RWPE2 (cell line): ENCODE measurements at regions not wholly inside any gene's neighbourhood (a gene's known extent, or its start where the extent isn't known, plus 50 kb on each side); places are given as distances from the start of the nearest gene placed in this dataset.

Experiments
- ATAC-seq: fragments of 200-7000 bp; cut with Tn5 transposase; 3 replicates; pipeline ENCODE4 v1.9.1; 2021; ENCODE audit warnings: low read depth
- DNase-seq: peaks from one replicate; pipeline ENCODE4 v3.0.0-alpha.2; 2020; ENCODE audit warnings: low spot score
- H3K27ac ChIP-seq: fragments of 450-650 bp; 2 replicates; pipeline ENCODE4 v1.5.1; 2017; ENCODE audit warnings: mild to moderate bottlenecking; ENCODE audit not compliant: poor library complexity, severe bottlenecking
- H3K27me3 ChIP-seq: fragments of 250-450 bp; sonication (Bioruptor Pico); 2 replicates; pipeline ENCODE4 v1.5.1; 2021; ENCODE audit warnings: mild to moderate bottlenecking, moderate library complexity; ENCODE audit not compliant: insufficient read depth, poor library complexity, severe bottlenecking
- H3K36me3 ChIP-seq: fragments of 250-450 bp; sonication (Bioruptor Pico); 2 replicates; pipeline ENCODE4 v1.5.1; 2020; ENCODE audit warnings: low read depth, mild to moderate bottlenecking, moderate library complexity
- H3K4me1 ChIP-seq: fragments of 250-450 bp; sonication (Bioruptor Pico); 2 replicates; pipeline ENCODE4 v1.5.1; 2021; ENCODE audit warnings: mild to moderate bottlenecking, moderate library complexity; ENCODE audit not compliant: insufficient read depth, poor library complexity, severe bottlenecking
- H3K4me3 ChIP-seq: fragments of 250-450 bp; sonication (Bioruptor Pico); 2 replicates; pipeline ENCODE4 v1.5.1; 2021; ENCODE audit warnings: mild to moderate bottlenecking, moderate library complexity; ENCODE audit not compliant: severe bottlenecking
- H3K9me3 ChIP-seq: fragments of 250-450 bp; sonication (Bioruptor Pico); 2 replicates; pipeline ENCODE4 v1.5.1; 2021; ENCODE audit warnings: mild to moderate bottlenecking, moderate library complexity; ENCODE audit not compliant: severe bottlenecking
- CTCF ChIP-seq: fragments of 450-650 bp; IDR thresholded peaks from one replicate; pipeline ENCODE4 v1.5.1; 2017; ENCODE audit warnings: mild to moderate bottlenecking, moderate library complexity; ENCODE audit not compliant: poor library complexity, severe bottlenecking

DNA sequence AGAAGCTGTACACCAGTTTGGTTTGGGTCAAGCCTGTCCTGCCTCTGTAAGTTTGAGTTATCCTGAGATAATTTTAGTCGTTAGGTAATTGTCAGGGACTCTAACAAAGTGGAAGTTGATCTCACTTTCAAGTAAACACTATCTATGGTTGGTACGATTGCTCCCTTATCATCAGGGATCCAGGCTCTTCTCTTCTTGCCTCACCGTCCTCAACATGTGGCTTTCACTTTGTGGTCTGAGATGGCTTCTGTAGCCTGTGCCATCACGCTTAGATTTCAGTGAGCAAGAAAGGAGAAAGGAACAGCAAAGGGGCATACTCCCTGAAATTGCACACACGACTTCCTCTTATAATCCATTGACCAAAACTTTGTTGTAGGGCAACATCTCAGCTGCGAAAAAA, 115.6 kb downstream of the CTAGE1 start:
- no peak overlapping the region for H3K27ac ChIP-seq
- H3K36me3 ChIP-seq: no peaks in the 10 kb centered on the region
- H3K27me3 ChIP-seq: no peaks in the 10 kb centered on the region
- no peak for ATAC-seq
- H3K4me3 ChIP-seq: no peak overlapping the region
- H3K4me1 ChIP-seq: peaks cover 10% of the 10 kb centered on the region
- no peak for TF ChIP-seq CTCF
- no peak for DNase-seq
- no peaks in the 10 kb centered on the region for H3K9me3 ChIP-seq

GRCh38 chr18:22300665-22301636, 116.8 kb downstream of the CTAGE1 start:
- no peak overlapping the region for H3K27ac ChIP-seq
- H3K36me3 ChIP-seq: no peaks in the 10 kb centered on the region
- no peaks in the 10 kb centered on the region for H3K9me3 ChIP-seq
- H3K4me1 ChIP-seq: peaks cover 10% of the 10 kb centered on the region
- no peaks in the 10 kb centered on the region for H3K27me3 ChIP-seq
- no peak for DNase-seq
- no peak for TF ChIP-seq CTCF
- ATAC-seq: peak; percentile 12; the same call in 2 of the 3 replicates
- H3K4me3 ChIP-seq: no peak overlapping the region

GRCh38 chr18:22297008-22297407, 120.7 kb downstream of the CTAGE1 start:
- no peaks in the 10 kb centered on the region for H3K27me3 ChIP-seq
- peaks cover 10% of the 10 kb centered on the region for H3K4me1 ChIP-seq
- ATAC-seq: no peak
- H3K4me3 ChIP-seq: no peak overlapping the region
- no peaks in the 10 kb centered on the region for H3K9me3 ChIP-seq
- TF ChIP-seq CTCF: no peak
- H3K27ac ChIP-seq: no peak overlapping the region
- H3K36me3 ChIP-seq: no peaks in the 10 kb centered on the region
- no peak for DNase-seq

- Histone ChIP-seq H3K27ac (no peak overlapping the region), H3K36me3 (no peaks in the 10 kb centered on the region), H3K27me3 (no peaks in the 10 kb centered on the region), H3K4me1 (peaks cover 9% of the 10 kb centered on the region), H3K4me3 (no peak overlapping the region), H3K9me3 (no peaks in the 10 kb centered on the region)
- TF ChIP-seq CTCF: no peak
- no peak for DNase-seq
- no peak for ATAC-seq
These were observed 121.4 kb downstream of the CTAGE1 start for GRCh38 chr18:22296304-22296703.

DNA sequence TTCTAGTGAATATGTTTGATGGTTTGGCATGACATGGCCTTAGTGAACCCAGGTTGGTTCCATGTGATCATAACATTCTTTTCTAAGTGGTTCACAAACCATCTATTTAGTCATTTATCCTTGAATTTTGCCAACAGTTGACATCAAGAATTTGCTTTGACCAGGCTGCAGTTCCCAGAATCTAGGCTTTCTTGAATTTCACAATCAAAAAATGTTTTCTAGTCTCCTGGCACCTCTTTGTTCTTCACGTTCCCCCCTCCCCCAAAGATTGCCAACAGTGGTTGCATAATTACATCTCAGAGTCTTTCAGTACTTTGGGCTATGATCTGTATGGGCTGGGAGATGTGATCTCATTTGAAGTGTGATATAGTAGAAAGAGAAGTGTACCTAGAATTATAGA, 124.0 kb downstream of the GATA6 start:
- H3K36me3 ChIP-seq: no peaks in the 10 kb centered on the region
- no peak overlapping the region for H3K4me3 ChIP-seq
- DNase-seq: no peak
- H3K4me1 ChIP-seq: no peaks in the 10 kb centered on the region
- no peak overlapping the region for H3K27ac ChIP-seq
- H3K9me3 ChIP-seq: no peaks in the 10 kb centered on the region
- no peak; the same call in 2 of the 3 replicates for ATAC-seq
- no peak for TF ChIP-seq CTCF
- H3K27me3 ChIP-seq: no peaks in the 10 kb centered on the region
